HG02759 (cell line): ENCODE measurements at regions not wholly inside any gene's neighbourhood (a gene's known extent, or its start where the extent isn't known, plus 50 kb on each side); places are given as distances from the start of the nearest gene placed in this dataset.
"Not testable (repeated sequence)": the region's sequence is repeated elsewhere in the genome, so short reads cannot be mapped to it uniquely, and the experiment has no call there.

Experiments used
- ATAC-seq: cut with Tn5 transposase; IDR thresholded peaks from one replicate; pipeline ENCODE4 v1.9.1; 2021; ENCODE audit warnings: mild to moderate bottlenecking, moderate library complexity; ENCODE audit not compliant: unreplicated experiment

DNA sequence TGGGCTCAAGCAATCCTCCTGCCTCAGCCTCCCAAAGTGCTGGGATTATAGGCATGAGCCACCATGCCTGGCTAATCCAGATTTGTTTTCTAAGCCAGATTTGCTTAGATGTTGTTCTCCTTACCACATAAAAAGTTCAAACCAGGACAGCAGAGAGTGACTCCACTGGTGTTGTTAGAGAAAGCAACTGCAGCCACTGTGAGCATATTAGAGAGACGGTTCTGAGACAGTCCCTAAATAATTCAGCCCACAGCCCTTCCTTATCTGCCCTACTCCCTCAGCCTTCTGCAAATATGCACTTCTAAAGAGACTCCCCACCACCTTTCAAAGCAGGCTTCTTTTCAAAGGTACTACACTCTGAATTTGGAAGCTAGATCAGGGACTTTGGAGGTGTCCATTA is 96.1 kb downstream of the DRD1 start:
- no peak for ATAC-seq

DNA sequence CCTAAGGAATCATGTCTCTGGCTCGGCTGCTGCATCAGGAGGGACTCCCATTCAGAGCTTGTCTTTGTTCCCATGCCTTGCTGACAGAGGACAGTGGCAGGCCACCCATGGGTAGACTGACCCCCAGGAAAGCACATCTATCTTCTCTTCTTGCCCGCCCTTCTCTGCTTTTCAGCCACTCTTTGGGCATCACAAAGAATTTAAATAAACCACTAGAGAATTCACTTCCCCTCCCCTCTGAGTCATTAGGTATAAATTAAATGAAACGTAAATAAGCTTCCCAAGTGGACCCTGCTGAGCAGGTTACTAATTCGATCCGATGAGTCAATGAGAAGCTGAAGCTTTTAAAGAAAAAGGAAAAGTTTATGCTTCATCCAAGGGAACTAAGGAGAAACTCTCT is 97.0 kb downstream of the DRD1 start:
- no peak for ATAC-seq

- no peak for ATAC-seq
Measured at GRCh38 chr5:175344331-175345195, 99.4 kb downstream of the DRD1 start.

- ATAC-seq = no peak
Measured at GRCh38 chr5:175343308-175343707, 100.7 kb downstream of the DRD1 start.

DNA sequence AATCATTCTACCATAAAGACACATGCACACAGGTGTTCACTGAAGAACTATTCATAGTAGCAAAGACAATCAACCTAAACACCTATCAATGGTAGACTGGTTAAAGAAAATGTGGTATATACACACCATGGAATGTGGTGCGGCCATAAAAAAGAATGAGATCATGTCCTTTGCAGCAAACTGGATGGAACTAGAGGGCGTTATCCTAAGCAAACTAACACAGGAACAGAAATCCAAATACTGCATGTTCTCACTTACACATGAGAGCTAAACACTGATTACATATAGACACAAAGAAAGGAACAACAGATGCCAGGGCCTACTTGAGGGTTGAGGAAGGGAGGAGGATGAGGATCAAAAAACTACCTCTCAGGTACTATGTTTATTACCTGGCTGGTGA is 103.8 kb downstream of the DRD1 start:
- ATAC-seq = no peak

GRCh38 chr5:175337680-175338079 is 106.3 kb downstream of the DRD1 start:
- no peak for ATAC-seq

GRCh38 chr5:175336781-175337180 is 107.2 kb downstream of the DRD1 start:
- ATAC-seq = no peak

DNA sequence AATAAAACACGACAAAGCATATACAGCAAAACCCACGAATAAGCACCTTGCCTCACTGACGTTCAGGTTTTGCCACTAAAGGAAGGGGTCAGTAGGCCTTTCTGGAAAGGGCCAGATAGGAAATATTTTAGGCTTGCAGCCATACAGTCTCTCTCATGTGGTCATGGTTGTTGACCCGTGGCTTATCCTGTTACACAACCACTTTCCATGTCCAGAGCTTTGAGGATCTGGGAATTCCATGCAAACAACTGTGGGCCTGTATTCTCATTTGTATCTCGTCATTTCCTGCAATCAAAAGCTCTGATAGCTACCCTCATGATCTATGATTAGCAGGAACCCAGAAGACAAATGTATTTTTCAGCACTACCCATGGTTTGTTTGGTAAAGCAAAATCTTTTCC is 108.3 kb downstream of the DRD1 start:
- no peak for ATAC-seq

DNA sequence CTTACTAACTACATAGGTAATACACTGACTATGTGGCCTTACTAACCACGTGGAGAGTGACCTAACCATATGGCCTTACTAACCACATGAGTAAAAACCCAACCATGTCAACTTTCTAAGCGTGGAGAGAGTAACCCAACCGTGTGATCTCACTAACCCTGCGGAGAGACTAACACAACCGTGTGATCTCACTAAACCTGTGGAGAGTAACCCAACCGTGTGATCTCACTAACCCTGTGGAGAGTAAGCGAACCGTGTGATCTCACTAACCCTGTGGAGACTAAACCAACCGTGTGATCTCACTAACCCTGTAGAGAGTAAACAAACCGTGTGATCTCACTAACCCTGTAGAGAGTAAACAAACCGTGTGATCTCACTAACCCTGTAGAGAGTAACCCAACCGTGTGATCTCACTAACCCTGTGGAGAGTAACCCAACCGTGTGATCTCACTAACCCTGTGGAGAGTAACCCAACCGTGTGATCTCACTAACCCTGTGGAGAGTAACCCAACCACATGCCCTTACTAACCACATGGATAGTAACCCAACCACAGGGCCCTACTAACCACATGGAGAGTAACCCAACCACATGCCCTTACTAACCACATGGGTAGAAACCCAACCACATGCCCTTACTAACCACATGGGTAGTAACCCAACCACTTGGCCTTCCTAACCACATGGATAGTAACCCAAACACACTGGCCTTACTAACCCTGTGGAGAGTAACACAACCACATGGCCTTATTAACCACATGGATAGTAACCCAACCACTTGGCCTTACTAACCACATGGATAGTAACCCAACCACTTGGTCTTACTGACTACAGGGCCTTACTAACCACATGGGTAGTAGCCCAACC is 112.6 kb downstream of the DRD1 start:
- ATAC-seq = not testable (repeated sequence)

DNA sequence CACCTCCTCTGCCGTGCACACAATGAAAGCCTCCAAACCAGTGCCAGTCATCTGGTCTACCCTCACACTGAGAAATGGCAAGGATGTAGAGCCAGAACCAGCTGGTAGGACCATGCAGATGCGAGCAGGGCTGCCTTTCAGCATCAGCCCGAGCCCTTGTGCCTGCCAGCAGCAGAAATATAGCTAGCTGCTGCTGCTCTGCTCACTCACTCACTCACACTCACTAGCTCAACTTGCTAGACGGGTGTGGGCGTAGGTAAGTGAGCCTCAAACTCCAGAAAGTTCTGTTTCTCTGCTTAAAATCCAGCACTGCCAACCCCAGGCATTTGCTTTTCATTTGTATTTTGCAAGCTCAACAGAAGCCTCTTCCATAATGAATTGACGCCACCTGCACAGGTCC is 114.0 kb downstream of the DRD1 start:
- no peak for ATAC-seq

DNA sequence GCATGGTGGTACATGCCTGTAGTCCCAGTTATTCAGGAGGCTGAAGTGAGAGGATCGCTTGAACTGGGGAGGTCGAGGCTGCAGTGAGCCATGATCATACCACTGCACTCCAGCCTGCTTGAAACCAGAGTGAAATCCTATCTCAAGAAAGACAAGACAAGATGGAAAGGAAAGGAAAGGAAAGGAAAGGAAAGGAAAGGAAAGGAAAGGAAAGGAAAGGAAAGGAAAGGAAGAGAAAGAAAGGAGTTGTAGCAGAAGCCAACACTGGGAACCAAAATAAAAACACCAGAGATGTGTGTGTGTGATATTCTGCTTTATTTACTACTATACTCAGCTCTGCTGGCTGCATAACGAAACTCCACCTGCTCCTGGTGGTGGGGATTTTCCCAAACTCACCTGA is 115.3 kb downstream of the DRD1 start:
- ATAC-seq = no peak

DNA sequence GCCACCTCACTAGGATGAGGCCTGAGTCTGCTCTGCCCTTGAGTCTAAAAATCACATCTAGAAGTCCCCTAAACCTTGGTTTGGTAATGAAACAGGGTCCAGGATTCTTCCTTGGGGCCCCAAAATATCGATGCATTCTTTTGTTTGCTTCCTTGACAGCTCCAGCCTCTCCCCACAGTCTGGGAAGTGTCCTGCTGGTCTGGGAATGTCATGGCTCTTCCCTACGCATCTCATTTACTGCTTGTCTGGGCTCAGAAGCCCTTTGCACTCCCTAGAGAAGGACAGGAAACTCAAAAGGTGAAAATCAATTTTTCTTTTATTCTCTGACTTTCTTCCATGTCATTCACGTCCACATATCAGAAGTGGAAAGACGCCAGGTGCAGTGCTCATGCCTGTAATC is 115.8 kb downstream of the DRD1 start:
- ATAC-seq = no peak

GRCh38 chr5:175325681-175326080 is 118.3 kb downstream of the DRD1 start:
- no peak for ATAC-seq

DNA sequence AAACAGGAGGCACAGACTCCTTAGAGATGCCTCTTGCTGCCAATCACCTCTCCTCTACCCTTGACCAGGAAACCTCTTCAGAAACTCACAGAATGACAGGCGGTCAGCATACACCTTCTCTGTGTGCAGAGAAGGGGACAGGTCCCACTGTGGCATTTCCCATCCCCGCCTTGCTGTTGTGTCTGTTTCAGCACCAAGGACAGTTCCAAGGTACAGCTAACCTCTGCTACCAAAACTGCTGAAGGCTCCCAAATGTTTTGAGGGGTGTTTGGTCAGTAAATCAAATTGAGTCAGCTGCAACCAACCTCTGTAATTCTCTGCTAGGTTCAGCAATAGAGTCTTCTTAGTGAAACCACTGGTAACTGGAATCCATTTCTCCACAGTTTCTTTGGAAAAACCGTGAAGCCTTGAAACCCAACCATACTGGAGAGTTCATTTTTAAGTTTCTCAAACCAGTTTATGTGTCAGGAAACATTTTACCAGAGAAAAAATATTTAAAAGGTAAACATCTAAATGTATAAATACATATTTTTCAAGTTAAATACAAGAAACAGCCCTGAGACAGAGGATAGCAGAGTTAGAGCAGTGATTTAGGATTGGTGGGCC is 122.0 kb downstream of the DRD1 start:
- ATAC-seq = no peak

GRCh38 chr5:175319199-175319598 is 124.8 kb downstream of the DRD1 start:
- no peak for ATAC-seq

- no peak for ATAC-seq
Measured at GRCh38 chr5:175317872-175318271, 126.1 kb downstream of the DRD1 start.

DNA sequence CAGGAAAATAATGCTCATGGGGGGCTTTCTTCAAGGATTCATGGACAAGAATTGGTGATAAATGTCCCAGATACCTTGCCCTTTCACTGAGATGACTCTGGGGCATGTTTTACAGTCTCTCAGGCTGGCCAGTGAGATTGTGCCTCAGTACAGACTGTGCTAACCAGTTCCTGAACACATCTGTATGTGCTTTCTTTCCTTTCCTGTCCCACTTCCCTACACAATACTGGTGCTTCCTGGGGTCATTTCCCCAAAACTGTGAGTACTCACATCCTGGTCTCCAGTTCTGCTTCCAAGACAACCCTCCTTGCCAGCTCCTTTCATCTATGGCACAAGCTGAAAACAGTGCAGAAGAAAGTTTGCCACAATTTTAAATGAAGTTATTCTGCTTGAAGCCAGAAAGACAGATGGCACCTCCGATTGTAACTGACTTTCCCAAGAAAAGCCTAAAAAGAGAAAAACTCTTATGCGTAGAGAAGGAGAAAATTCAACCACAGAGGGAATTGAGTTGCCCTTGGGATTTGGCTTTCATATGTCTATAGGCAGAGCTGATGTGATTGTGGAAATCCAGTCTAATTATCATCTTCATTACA is 134.7 kb downstream of the DRD1 start:
- no peak for ATAC-seq

GRCh38 chr5:175308701-175309100 is 135.3 kb downstream of the DRD1 start:
- ATAC-seq = no peak

- no peak for ATAC-seq
Measured at GRCh38 chr5:175306381-175306780, 137.6 kb downstream of the DRD1 start.

DNA sequence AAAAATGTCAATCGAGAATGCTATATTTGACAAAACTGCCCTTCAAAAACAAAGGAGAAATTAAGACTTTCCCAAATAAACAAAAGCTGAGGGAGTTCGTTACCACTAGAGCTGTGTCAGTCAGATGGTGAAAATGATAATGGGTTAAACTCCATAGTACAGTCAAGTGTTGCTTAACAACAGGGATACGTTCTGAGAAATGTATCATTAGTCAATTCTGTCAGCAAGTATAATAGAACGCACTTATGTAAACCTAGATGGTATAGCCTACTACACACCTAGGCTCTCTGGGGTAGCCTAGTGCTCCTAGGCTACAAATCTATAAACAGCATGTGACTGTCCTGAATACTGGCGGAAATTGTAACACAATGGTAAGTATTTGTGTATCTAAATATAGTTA is 138.7 kb downstream of the DRD1 start:
- ATAC-seq = no peak

DNA sequence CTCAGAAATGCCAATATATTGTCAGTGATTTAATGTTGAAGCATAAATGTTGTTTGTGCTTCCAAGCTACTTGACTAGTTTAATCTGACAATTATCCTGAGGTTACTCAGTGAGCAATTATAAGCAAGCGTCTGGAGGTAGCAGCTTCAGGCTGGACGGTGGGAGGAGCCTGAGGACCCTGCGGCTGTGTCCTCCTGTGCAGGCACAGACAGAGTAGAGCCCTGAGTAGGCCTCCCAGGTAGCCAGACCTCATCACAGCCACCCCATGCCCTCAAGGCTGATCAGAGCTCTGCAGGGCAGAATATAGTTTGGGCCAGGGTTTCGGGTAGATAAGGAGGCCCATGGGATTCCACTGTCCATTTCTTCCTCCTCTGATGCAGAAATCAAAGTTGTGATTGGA is 153.6 kb downstream of the DRD1 start:
- no peak for ATAC-seq
